A549 (cell line): ENCODE measurements at regions not wholly inside any gene's neighbourhood (a gene's known extent, or its start where the extent isn't known, plus 50 kb on each side); places are given as distances from the start of the nearest gene placed in this dataset.

Experiments used
- ATAC-seq, 2 experiments: fragments of 200-7000 bp in 1 of 2; fragments of >200 bp in 1 of 2; cut with Nextera tagmentation in 1 of 2; cut with Tn5 transposase in 1 of 2; 3 replicates each; pipeline versions ENCODE4 v1.8.0 to v1.9.1; 2018 to 2020; ENCODE audit warnings: mild to moderate bottlenecking in 1 of 2, moderate library complexity in 1 of 2
- CTCF ChIA-PET: fragments of 300-600 bp; sonication (Branson Sonifier 250); formaldehyde crosslinking; extraction: SDS; loops from one replicate; lab custom pipeline; 2021; ENCODE audit warnings: antibody characterized with exemption, inconsistent platforms; lab: Yijun Ruan, JAX
- POLR2A ChIA-PET: fragments of 350-600 bp; formaldehyde crosslinking; extraction: SDS; loops from one replicate; lab custom pipeline; 2021; ENCODE audit warnings: antibody characterized with exemption, inconsistent platforms; lab: Yijun Ruan, JAX
- DNase-seq, 2 experiments: peaks; one replicate each; pipeline versions ENCODE4 v3.0.0 to v3.0.0-alpha.2; 2011 to 2016; ENCODE audit warnings: low read depth in 1 of 2, low spot score in 1 of 2
- FAIRE-seq: peaks from 2 replicates; lab custom pipeline; 2011; peaks lifted over from hg19 to GRCh38; lab: Jason Lieb, UNC
- H3K27ac ChIP-seq, 2 experiments: fragments of >200 bp; sonication (Bioruptor Twin); formaldehyde crosslinking; 3 replicates each; pipeline ENCODE4 v1.5.1; 2016 to 2017
- H3K4me1 ChIP-seq: fragments of >200 bp; sonication (Bioruptor Twin); formaldehyde crosslinking; 3 replicates; pipeline ENCODE4 v1.6.1; 2016
- H3K4me2 ChIP-seq: fragments of >200 bp; sonication (Bioruptor Twin); formaldehyde crosslinking; 3 replicates; pipeline ENCODE4 v1.6.1; 2016
- H3K4me3 ChIP-seq: fragments of >200 bp; sonication (Bioruptor Twin); formaldehyde crosslinking; 3 replicates; pipeline ENCODE4 v1.5.1; 2016
- H3K9me3 ChIP-seq: fragments of >200 bp; sonication (Bioruptor Twin); formaldehyde crosslinking; 3 replicates; pipeline ENCODE4 v1.6.1; 2016
- ATOH8 ChIP-seq: fragments of 250-450 bp; sonication (Bioruptor Pico); IDR thresholded peaks from 2 replicates; pipeline ENCODE4 v1.5.0; 2020; ENCODE audit warnings: low read depth, mild to moderate bottlenecking, moderate library complexity
- BCL3 ChIP-seq: fragments of >200 bp; sonication (Bioruptor Twin); formaldehyde crosslinking; IDR thresholded peaks from 3 replicates; pipeline ENCODE4 v1.6.1; 2016
- BHLHE40 ChIP-seq: IDR thresholded peaks from 2 replicates; pipeline ENCODE4 v1.6.1; 2012; ENCODE audit warnings: low read depth, low read length, inconsistent platforms
- CBX8 ChIP-seq: fragments of 200-600 bp; sonication (generic); IDR thresholded peaks from 2 replicates; pipeline ENCODE4 v1.6.1; 2016
- EHF ChIP-seq: fragments of 250-450 bp; sonication (Bioruptor Pico); IDR thresholded peaks from 2 replicates; pipeline ENCODE4 v1.5.0; 2020; ENCODE audit warnings: mild to moderate bottlenecking
- FOSB ChIP-seq: fragments of 250-450 bp; sonication (Bioruptor Pico); IDR thresholded peaks from 2 replicates; pipeline ENCODE4 v1.5.0; 2020; ENCODE audit warnings: mild to moderate bottlenecking, moderate library complexity
- HDAC2 ChIP-seq: fragments of 200-600 bp; sonication (generic); IDR thresholded peaks from 2 replicates; pipeline ENCODE4 v1.6.1; 2016
- HES2 ChIP-seq: fragments of >200 bp; sonication (Bioruptor Twin); formaldehyde crosslinking; IDR thresholded peaks from 2 replicates; pipeline ENCODE4 v1.6.1; 2016
- HMGXB4 ChIP-seq: fragments of 250-450 bp; sonication (Bioruptor Pico); IDR thresholded peaks from 2 replicates; pipeline ENCODE4 v1.5.0; 2021; ENCODE audit warnings: mild to moderate bottlenecking, moderate library complexity, borderline replicate concordance
- HOXB13 ChIP-seq: fragments of 250-450 bp; sonication (Bioruptor Pico); IDR thresholded peaks from 2 replicates; pipeline ENCODE4 v1.5.0; 2020; ENCODE audit warnings: low read depth, mild to moderate bottlenecking, moderate library complexity
- KDM5A ChIP-seq: fragments of 200-600 bp; sonication (generic); IDR thresholded peaks from 2 replicates; pipeline ENCODE4 v1.6.1; 2016; ENCODE audit warnings: antibody characterized with exemption, mild to moderate bottlenecking
- MAFK ChIP-seq: fragments of 450-650 bp; IDR thresholded peaks from 2 replicates; pipeline ENCODE4 v1.6.1; 2014; ENCODE audit not compliant: partially characterized antibody
- MYC ChIP-seq: IDR thresholded peaks from 2 replicates; pipeline ENCODE4 v1.6.1; 2012; ENCODE audit warnings: mild to moderate bottlenecking, inconsistent platforms, low read length, improper control_type of control experiment, borderline replicate concordance
- NPAS2 ChIP-seq: fragments of 250-450 bp; sonication (Bioruptor Pico); IDR thresholded peaks from 2 replicates; pipeline ENCODE4 v1.8.0; 2022; ENCODE audit warnings: mild to moderate bottlenecking, moderate library complexity, borderline replicate concordance
- NR3C1 ChIP-seq: fragments of >200 bp; sonication (Bioruptor Twin); formaldehyde crosslinking; IDR thresholded peaks from 3 replicates; pipeline ENCODE4 v1.6.1; 2017
- RARB ChIP-seq: fragments of 250-450 bp; sonication (Bioruptor Pico); IDR thresholded peaks from 2 replicates; pipeline ENCODE4 v1.8.0; 2021; ENCODE audit warnings: mild to moderate bottlenecking, moderate library complexity
- RCOR1 ChIP-seq: fragments of 150-350 bp; IDR thresholded peaks from 2 replicates; pipeline ENCODE4 v1.6.1; 2014; ENCODE audit warnings: antibody characterized with exemption, low read length, low read depth
- RFX5 ChIP-seq: fragments of 450-650 bp; IDR thresholded peaks from 2 replicates; pipeline ENCODE4 v1.7.1; 2014; ENCODE audit warnings: antibody characterized with exemption, mild to moderate bottlenecking, moderate library complexity
- RNF2 ChIP-seq: fragments of 200-600 bp; sonication (generic); IDR thresholded peaks from 2 replicates; pipeline ENCODE4 v1.6.1; 2016; ENCODE audit warnings: low read depth, mild to moderate bottlenecking, antibody characterized with exemption, moderate library complexity, borderline replicate concordance
- SREBF2 ChIP-seq: fragments of 450-650 bp; IDR thresholded peaks from 2 replicates; pipeline ENCODE4 v1.6.1; 2014; ENCODE audit warnings: mild to moderate bottlenecking, moderate library complexity
- ZC3H11A ChIP-seq: fragments of 450-650 bp; IDR thresholded peaks from 2 replicates; pipeline ENCODE4 v1.6.1; 2014; ENCODE audit warnings: antibody characterized with exemption, mild to moderate bottlenecking
- ZNF302 ChIP-seq: fragments of 250-450 bp; sonication (Bioruptor Pico); IDR thresholded peaks from 2 replicates; pipeline ENCODE4 v1.9.0; 2021; ENCODE audit warnings: inconsistent platforms, mild to moderate bottlenecking, moderate library complexity
- ZSCAN20 ChIP-seq: fragments of 250-450 bp; sonication (Bioruptor Pico); IDR thresholded peaks from 2 replicates; pipeline ENCODE4 v1.8.0; 2022; ENCODE audit warnings: mild to moderate bottlenecking, moderate library complexity
- WGBS: methylation state at CpG from one replicate; pipeline ENCODE4 v1.1.6; 2017; ENCODE audit errors: missing lambda C conversion rate; 5-methylcytosine and 5-hydroxymethylcytosine counted together

GRCh38 chr16:80915079-80915450 is 91.6 kb downstream of the CMC2 start:
- no peak overlapping the region for H3K4me2 ChIP-seq
- ChIA-PET CTCF (interaction anchor here (1.2 kb wide), 1 partner anchor 9 kb away, joined by 4 read pairs; no protein-coding TSS in a partner anchor), POLR2A (no interaction called here)
- no peak for ATAC-seq
- TF ChIP-seq HES2: no peak
- no peak for TF ChIP-seq MYC
- no peak for TF ChIP-seq MAFK
- TF ChIP-seq RARB: no peak
- TF ChIP-seq NR3C1: no peak
- TF ChIP-seq RCOR1: no peak
- TF ChIP-seq ZSCAN20: no peak
- no peak for TF ChIP-seq RNF2
- TF ChIP-seq HMGXB4 (CRISPR knock-in tag): no peak
- no peak for TF ChIP-seq ZNF302 (CRISPR knock-in tag)
- no peak for TF ChIP-seq CBX8
- TF ChIP-seq FOSB: no peak
- no peak for TF ChIP-seq NPAS2 (CRISPR knock-in tag)
- no peak for TF ChIP-seq RFX5
- TF ChIP-seq HOXB13 (CRISPR knock-in tag): no peak
- DNase-seq: no peak
- WGBS: 32% methylated on average over 3 of the region's 3 CpGs
- no peak for FAIRE-seq
- no peak overlapping the region for H3K4me3 ChIP-seq
- no peak overlapping the region for H3K27ac ChIP-seq
- peaks cover 12% of the 10 kb centered on the region; the same call in 2 of the 3 replicates for H3K9me3 ChIP-seq
- no peaks in the 10 kb centered on the region for H3K4me1 ChIP-seq

- no peak for DNase-seq
- ATAC-seq: no peak
- H3K27ac ChIP-seq: no peak overlapping the region
- no peak overlapping the region for H3K4me3 ChIP-seq
- H3K4me2 ChIP-seq: no peak overlapping the region
- H3K4me1 ChIP-seq: no peaks in the 10 kb centered on the region
- POLR2A ChIA-PET: no interaction called here
- no peak for TF ChIP-seq HDAC2
- no peak for TF ChIP-seq EHF (CRISPR knock-in tag)
- no peak for TF ChIP-seq KDM5A
- TF ChIP-seq BHLHE40: no peak
- no peak for TF ChIP-seq MAFK
- TF ChIP-seq BCL3: no peak
- TF ChIP-seq ATOH8 (CRISPR knock-in tag): no peak
- no peak for TF ChIP-seq HES2
- TF ChIP-seq MYC: no peak
- TF ChIP-seq SREBF2: no peak
- no peak for TF ChIP-seq HMGXB4 (CRISPR knock-in tag)
- TF ChIP-seq ZC3H11A: no peak
- no peak for FAIRE-seq
- CTCF ChIA-PET: interaction anchor here (1.2 kb wide), 1 partner anchor 10 kb away, joined by 4 read pairs; no protein-coding TSS in a partner anchor
- H3K9me3 ChIP-seq: peaks cover 12% of the 10 kb centered on the region; the same call in 2 of the 3 replicates
- WGBS: 50% methylated on average over 10 of the region's 10 CpGs
Observed at GRCh38 chr16:80914379-80915078, 92.2 kb downstream of the CMC2 start.
